Prostate gland (tissue), 2 donors: ENCODE measurements at regions not wholly inside any gene's neighbourhood (a gene's known extent, or its start where the extent isn't known, plus 50 kb on each side); places are given as distances from the start of the nearest gene placed in this dataset.

Source experiments
- CTCF ChIP-seq, 4 experiments: fragments of 200-600 bp in 2 of 4; fragments of 450-650 bp in 2 of 4; sonication (generic) in 2 of 4; IDR thresholded peaks; 1 replicate in 3 of 4; 2 replicates in 1 of 4; pipeline ENCODE4 v1.5.1; 2016 to 2019; ENCODE audit warnings: antibody characterized with exemption in 4 of 4, mild to moderate bottlenecking in 2 of 4, moderate library complexity in 2 of 4
- POLR2A ChIP-seq: fragments of 450-650 bp; IDR thresholded peaks from one replicate; pipeline ENCODE4 v1.6.1; 2016; ENCODE audit warnings: antibody characterized with exemption, mild to moderate bottlenecking

GRCh38 chr22:48826546-48826945 lies 1001.1 kb downstream of the BRD1 start:
- TF ChIP-seq CTCF (IDR thresholded peaks at IDR 0.05) (no peak), POLR2A (no peak)
